ENCODE measurements at regions not wholly inside any gene's neighbourhood (a gene's known extent, or its start where the extent isn't known, plus 50 kb on each side); places are given as distances from the start of the nearest gene placed in this dataset.

GRCh38 chr21:13827201-13827600 is 217.6 kb downstream of the POTED start:
- TF ChIP-seq, protein P1, sequence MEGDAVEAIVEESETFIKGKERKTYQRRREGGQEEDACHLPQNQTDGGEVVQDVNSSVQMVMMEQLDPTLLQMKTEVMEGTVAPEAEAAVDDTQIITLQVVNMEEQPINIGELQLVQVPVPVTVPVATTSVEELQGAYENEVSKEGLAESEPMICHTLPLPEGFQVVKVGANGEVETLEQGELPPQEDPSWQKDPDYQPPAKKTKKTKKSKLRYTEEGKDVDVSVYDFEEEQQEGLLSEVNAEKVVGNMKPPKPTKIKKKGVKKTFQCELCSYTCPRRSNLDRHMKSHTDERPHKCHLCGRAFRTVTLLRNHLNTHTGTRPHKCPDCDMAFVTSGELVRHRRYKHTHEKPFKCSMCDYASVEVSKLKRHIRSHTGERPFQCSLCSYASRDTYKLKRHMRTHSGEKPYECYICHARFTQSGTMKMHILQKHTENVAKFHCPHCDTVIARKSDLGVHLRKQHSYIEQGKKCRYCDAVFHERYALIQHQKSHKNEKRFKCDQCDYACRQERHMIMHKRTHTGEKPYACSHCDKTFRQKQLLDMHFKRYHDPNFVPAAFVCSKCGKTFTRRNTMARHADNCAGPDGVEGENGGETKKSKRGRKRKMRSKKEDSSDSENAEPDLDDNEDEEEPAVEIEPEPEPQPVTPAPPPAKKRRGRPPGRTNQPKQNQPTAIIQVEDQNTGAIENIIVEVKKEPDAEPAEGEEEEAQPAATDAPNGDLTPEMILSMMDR (IDR thresholded peaks at IDR 0.05): no peak
- TF ChIP-seq, protein P2, sequence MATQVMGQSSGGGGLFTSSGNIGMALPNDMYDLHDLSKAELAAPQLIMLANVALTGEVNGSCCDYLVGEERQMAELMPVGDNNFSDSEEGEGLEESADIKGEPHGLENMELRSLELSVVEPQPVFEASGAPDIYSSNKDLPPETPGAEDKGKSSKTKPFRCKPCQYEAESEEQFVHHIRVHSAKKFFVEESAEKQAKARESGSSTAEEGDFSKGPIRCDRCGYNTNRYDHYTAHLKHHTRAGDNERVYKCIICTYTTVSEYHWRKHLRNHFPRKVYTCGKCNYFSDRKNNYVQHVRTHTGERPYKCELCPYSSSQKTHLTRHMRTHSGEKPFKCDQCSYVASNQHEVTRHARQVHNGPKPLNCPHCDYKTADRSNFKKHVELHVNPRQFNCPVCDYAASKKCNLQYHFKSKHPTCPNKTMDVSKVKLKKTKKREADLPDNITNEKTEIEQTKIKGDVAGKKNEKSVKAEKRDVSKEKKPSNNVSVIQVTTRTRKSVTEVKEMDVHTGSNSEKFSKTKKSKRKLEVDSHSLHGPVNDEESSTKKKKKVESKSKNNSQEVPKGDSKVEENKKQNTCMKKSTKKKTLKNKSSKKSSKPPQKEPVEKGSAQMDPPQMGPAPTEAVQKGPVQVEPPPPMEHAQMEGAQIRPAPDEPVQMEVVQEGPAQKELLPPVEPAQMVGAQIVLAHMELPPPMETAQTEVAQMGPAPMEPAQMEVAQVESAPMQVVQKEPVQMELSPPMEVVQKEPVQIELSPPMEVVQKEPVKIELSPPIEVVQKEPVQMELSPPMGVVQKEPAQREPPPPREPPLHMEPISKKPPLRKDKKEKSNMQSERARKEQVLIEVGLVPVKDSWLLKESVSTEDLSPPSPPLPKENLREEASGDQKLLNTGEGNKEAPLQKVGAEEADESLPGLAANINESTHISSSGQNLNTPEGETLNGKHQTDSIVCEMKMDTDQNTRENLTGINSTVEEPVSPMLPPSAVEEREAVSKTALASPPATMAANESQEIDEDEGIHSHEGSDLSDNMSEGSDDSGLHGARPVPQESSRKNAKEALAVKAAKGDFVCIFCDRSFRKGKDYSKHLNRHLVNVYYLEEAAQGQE (IDR thresholded peaks at IDR 0.05; ENCODE audit: insufficient read depth in 1 of 2, low read depth in 2 of 2, low read length in 1 of 2): no peak
- TF ChIP-seq POLR2AphosphoS5 (IDR thresholded peaks at IDR 0.05; ENCODE audit: low read depth, low read length) (no peak), SIN3A (IDR thresholded peaks at IDR 0.05; ENCODE audit: borderline replicate concordance, insufficient read depth, low read depth, low read length) (no peak), TCF7L2 (IDR thresholded peaks at IDR 0.05; ENCODE audit: low read depth, low read length) (no peak)

Measured in Panc1 (cell line).